PC-3 (cell line): ENCODE measurements at regions not wholly inside any gene's neighbourhood (a gene's known extent, or its start where the extent isn't known, plus 50 kb on each side); places are given as distances from the start of the nearest gene placed in this dataset.

Source experiments
- CTCF ChIP-seq: fragments of 300-600 bp; sonication (generic); conservative IDR thresholded peaks from 2 replicates; pipeline ENCODE4 v1.5.1; 2017; ENCODE audit warnings: antibody characterized with exemption, low read depth, mild to moderate bottlenecking, low read length
- EZH2 ChIP-seq: fragments of 300-600 bp; sonication (generic); IDR thresholded peaks from one replicate; pipeline ENCODE4 v1.6.1; 2017; ENCODE audit warnings: antibody characterized with exemption, mild to moderate bottlenecking, low read length; ENCODE audit not compliant: unreplicated experiment
- EZH2phosphoT487 ChIP-seq: fragments of 300-600 bp; sonication (generic); IDR thresholded peaks from 2 replicates; pipeline ENCODE4 v1.6.1; 2018; ENCODE audit warnings: mild to moderate bottlenecking, antibody characterized with exemption, low read length, borderline replicate concordance

DNA sequence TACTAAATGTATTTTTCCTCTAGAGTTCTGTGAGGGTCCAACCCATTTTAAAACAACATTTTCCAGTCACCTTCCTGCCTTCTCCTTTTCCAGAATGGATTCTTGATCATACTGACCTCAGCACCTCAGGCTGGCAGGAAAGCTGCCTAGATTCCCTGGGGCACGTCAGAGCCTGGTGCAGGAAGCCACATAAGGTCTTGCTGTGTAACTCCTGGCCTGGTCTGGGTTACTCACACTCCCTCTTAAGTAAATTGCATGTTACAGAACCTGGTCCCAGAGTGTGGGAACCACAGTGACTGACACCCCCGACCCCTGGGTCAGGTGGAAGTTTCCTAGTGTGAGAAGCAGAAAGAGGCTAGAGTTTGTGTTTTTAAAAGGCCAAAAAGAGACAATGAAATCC lies 209.8 kb downstream of the SPTSSA start:
- TF ChIP-seq EZH2 (no peak), CTCF (no peak), EZH2phosphoT487 (no peak)
